NCI-H2196 (cell line): ENCODE measurements at regions not wholly inside any gene's neighbourhood (a gene's known extent, or its start where the extent isn't known, plus 50 kb on each side); places are given as distances from the start of the nearest gene placed in this dataset.
"Not testable (repeated sequence)": the region's sequence is repeated elsewhere in the genome, so short reads cannot be mapped to it uniquely, and the experiment has no call there.

Source experiments
- DNase-seq: peaks from one replicate; lab custom pipeline; 2025; ENCODE audit not compliant: unreplicated experiment; lab: John Stamatoyannopoulos, UW

DNA sequence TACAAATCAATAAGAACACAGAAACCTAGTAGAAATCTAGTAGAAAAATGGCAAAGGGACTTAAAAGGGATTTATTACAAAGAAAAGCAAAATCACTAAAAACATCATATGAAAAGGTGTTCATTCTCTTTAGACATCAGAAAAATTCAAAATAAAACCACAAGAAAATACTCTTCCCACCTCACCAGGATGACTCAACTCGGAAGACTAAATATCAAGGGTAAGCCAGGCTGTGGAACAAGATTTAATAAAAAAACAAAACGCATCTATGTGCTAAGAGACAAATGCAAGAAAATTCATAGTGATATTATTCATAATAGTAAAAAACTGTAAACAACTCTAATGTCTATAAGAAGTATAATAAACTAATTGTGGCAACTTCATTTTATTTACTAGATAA is 181.6 kb upstream of the GHR start:
- no peak for DNase-seq

GRCh38 chr5:42242210-42242609 is 181.0 kb upstream of the GHR start:
- DNase-seq: no peak

DNA sequence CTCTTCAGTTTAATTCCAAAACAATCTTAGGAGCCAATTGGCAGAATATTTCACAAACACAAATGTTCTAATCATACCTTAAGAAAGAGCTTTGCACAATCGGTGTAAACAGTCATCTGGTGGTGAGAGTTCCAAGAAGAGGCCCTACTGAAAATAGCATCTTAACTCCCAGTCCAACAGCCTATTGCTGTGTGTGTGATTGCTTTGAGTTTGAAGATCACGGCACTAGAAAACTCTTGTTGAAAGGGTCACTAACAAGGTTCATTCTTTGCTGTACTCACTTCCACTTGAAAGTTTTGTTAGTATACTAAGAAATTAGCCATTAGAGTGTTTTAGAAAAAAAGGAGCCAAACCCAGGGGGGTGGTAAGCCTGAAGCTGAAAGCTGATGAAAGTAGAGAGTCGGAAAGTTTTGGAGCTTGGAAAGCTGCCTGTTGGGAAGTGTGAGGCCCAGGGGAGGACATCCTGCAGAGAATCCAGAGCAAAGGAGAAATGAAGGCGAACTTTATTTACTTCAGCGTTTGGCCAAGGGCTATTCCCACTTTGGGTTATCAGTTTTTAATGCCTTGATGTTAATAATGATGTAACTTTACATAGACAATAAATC is 180.3 kb upstream of the GHR start:
- no peak for DNase-seq

DNA sequence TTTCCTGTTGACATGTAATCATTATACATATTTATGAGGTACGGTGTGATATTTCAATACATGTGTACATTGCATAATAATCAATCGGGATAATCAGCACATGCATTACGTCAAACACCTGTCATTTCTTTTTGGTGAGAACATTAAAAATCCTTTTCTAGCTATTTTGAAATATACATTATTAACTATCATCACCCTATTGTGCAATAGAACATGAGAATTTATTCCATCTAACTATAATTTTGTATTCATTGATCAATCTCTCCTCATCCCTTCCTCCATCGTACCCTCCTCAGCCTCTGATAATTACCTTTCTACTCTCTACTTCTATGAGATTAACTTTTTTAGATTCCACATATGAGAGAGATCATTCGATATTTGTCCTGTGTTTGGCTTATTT is 170.9 kb upstream of the GHR start:
- DNase-seq: no peak

- not testable (repeated sequence) for DNase-seq
Observed at GRCh38 chr5:42259914-42260313, 163.3 kb upstream of the GHR start.

DNA sequence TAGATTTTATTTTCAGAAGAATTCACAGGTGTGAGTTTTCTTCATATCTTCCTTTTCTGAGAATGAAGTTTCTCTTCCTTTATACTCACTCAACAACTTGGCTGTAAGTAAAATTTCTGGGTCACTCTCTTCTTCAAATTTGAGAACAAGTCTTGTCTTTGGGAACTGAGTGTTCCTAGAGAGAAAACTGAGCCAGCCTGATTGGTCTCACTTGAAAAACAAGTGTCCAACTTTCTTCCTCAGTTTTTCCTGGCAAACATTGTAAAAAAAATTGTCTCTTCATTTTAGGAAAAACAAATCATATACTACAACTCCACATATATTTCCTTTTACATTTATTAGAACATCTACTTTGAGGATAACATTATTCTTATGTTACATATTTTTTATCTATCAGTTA is 156.1 kb upstream of the GHR start:
- DNase-seq: no peak

DNA sequence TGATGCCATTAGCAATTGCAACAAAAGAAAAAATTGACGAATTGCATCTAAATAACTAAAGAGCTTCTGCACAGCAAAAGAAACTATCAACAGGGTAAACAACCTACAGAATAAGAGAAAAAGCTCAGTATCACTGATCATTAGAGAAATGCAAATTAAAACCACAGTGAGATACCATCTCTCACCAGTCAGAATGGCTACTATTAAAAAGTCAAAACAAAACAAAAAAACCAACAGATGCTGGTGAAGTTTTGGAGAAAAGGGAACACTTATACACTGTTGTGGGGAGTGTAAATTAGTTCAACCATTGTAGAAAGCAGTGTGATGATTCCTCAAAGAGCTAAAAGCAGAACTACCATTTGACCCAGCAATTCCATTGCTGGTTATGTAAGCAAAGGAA is 155.1 kb upstream of the GHR start:
- DNase-seq: not testable (repeated sequence)

DNA sequence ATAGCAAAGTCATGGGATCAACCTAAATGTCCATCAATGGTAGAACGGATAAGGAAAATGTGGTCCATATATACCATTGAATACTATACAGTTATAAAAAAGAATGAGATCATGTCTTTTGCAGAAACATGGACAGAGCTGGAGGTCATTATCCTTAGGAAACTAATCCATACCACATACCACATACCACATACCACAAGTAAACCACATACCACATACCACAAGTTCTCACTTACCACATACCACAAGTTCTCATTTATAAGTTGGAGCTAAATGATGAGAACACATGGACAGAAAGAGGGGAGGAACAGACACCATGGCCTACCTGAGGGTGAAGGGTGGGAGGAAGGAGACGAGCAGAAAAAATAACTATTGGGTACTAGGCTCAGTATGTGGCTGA is 154.6 kb upstream of the GHR start:
- no peak for DNase-seq

DNA sequence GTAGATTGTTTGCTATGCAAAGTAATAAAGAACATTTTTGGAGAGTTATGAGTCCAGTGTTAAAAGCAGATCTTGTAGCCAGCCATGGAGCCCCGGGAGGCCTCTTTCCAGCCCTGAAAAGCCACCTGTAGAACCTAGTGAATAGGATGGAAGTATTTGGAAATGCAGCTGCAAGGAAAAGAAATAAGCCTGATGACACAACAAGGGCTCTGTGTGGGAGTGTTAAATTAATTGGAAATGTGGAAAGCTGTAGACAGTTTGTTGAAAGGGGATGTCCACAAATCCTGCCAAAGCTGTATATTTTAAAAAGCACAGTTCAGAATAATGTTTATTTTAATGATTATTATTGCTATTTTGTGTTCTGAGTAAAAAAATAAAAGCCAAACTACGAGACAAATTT is 152.5 kb upstream of the GHR start:
- no peak for DNase-seq

DNA sequence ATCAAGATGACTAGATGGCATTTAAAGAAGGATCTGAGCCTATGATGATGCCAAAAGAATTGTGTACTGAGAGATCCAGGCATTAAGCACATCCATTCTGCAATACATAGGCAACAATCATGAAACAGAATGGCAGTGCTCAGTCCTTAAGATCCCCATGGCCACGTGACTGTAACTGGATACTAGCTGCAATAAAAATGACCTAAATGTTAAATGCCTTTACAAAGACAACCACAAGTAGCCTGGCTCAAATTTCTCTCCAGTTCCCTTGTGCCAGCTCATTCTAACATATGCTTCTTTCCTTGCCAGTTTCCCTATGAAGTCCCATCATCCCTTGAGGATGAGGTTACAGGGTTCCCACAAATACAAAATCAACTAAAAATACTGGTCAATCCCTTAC is 148.3 kb upstream of the GHR start:
- DNase-seq: no peak

DNA sequence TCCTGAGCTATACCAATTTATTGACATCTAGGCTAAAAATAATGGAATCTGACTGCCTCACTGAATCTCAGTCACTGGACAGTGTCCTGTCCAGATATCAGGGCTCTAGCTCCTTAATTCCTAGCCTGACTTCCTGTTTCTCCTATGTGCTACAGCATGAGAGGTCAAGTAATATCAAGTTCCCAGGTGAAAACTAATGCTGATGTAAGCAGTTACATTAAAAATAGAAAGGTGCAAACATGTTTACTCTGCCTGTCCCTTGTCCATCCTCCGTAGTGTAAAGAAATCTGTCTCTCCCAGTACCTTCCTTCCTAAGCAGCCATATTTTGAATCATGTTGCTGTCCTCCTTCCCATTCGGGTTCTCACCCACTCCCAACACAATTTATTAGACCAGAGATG is 145.9 kb upstream of the GHR start:
- no peak for DNase-seq

DNA sequence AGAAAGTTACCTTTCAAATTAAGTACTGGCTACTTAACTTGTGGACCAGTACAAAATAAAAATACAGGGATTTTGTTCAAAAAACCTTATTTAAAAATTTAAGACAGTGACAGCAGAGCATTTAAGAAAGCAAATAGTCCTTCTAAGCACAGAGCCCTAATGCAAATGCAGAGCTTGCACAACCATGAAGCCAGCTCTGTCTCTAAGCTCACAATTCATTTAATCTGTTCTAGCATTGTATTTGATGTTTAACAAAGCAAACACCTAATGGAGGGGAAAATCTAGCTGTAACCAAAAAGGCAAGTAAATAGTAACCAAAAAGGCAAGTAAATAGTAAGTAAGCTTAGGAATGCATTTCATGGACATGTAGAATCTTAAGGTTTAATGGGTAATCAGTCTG is 138.7 kb upstream of the GHR start:
- DNase-seq: no peak

- DNase-seq: no peak
Observed at GRCh38 chr5:42285230-42285629, 138.0 kb upstream of the GHR start.

DNA sequence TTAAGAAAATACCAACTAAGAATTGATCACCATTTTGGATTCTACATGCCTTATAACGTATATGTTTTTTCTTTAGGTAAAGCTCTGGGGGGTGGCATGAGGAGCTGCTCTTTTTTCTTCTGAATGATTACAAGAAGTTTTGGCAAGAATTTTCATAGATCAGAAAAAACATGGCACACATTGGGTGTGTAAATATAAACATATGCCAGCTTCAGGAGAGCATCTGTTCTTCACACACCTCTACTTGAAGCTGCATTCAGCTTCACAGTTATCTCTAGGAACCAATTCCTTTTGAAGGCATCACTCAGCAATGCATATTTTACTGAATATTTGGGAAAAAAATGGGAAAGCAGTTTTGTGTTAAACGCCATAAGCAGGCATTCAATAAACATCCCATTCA is 122.7 kb upstream of the GHR start:
- DNase-seq: no peak

GRCh38 chr5:42301349-42301748 is 121.9 kb upstream of the GHR start:
- DNase-seq: no peak

- no peak for DNase-seq
Observed at GRCh38 chr5:42302186-42302585, 121.1 kb upstream of the GHR start.

GRCh38 chr5:42306287-42306686 is 117.0 kb upstream of the GHR start:
- DNase-seq: no peak

DNA sequence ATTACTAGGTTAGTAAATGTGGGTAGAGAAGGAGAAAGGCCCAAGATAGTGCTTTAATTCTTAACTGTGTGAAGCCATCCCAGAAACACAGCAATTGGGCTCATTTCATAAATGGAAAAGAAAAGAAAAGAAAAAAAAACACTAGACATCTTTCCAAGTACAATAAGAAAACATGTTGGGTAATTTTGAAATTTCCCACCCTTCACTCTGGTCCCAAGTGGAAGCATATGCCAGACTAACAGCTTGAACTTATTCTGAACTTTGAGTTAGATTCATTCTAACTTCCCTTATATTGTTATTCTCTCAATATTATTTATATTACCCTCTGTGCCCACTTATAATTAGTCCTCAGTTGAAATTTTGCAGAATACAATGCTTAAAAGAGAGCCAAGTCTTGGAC is 113.4 kb upstream of the GHR start:
- DNase-seq: no peak

DNA sequence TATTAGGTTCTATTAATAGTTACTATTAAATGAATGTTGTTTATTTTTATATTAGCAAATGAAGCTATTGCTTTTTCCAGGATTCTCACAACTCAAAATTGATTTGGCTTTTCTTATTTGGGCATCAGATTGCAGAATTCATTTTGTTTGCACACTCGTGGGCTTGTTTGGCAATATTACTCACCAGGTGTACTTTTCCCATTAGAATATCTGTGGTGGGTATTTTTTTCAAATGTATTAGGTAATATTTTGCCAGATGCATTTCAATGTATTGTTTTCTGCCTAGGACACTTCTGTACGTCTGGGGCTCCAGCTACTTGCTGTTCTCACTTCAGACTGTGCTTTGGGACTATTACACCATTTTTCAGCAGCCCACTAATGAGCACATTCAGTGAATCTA is 108.0 kb upstream of the GHR start:
- no peak for DNase-seq

DNA sequence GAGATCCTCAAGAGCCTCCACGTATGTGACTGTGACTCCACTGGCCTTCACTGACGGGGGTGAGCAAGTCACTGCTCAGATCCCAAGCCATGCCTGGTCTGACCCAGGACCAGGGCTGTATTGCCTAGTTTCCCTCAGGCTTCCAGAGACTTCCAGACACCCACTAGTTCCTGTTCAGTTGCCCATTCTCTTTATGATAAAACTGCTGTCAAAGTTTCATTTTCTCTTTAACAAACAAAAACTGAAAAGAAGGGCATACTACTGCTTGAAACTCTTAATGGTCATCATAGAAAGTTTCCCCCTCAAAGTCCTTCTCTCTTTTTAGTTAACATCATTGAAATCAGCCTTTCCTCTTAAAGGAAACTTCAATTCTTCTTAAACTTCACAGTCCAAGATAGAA is 105.7 kb upstream of the GHR start:
- DNase-seq: no peak

DNA sequence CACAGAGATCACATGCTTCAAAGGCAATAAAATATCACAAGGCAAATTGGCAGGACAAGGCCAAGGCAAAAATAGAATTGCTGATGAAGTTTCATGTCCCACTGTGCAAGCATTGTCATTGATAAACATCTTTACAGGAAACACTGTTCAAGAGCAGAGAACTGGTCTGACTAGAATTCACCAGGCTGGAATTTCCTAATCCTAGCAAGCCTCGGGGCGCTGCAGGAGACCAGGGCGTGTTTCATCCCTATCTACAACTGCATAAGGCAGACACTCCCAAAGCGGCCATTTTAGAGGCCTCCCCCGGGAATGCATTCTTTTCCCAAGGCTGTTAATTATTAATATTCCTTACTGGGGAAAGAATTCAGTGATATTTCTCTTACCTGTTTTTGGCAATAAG is 103.7 kb upstream of the GHR start:
- not testable (repeated sequence) for DNase-seq

DNA sequence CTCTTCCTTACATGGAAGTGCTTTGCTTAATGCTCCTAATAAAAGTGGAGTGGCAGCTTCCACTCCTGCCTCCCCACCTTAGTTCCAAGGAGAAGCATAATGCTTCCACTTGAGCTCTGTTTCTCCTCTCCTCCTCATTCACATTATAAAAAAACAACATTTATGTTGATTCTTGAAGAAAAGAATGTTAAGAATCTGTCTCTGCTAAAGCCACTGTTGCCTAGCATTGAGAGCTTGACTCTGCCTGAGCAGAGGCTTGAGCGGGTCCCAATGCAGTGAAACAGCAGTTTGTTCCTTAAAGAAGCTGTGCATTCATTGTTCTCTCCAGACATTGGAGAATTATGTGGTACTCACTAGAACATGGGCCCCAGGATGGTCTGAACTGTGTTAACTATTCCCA is 101.5 kb upstream of the GHR start:
- DNase-seq: no peak

DNA sequence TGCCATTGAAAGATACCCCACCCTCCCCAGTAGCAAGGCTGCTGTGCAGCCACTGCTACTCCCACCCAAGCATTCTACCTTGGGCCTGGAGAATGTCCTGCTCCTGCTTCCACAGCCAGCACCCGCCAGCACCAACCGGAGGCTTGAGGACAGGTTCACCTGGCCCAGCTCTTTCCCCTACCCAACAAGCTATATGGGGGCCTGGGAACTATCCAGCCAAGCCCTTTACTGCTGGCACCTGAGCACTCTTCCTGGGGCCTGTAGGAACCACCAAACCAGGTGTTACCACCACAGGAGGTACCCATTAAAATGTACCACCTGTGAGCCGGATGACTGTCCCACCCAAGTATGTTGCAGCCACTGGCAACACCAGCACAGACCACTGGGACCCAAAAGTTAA is 86.1 kb upstream of the GHR start:
- DNase-seq: no peak

DNA sequence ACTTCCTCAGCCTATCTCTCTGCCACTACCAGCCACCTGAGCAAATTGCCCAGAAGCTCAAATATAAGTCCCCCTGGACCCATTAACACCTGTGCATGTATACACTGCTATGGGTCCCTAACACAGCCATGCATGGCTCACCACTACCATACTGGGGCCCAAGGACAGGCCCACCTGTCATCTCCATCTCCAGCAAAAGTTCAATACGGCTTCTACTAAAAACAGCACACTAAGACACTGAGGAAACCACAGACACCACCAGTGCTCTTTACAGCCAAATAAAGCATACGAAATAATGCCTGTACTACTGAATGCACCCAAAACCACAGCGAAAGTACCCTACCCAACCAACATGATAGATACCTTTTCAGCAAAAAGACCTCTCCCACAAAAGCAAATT is 85.6 kb upstream of the GHR start:
- no peak for DNase-seq
